ENCODE measurements at regions not wholly inside any gene's neighbourhood (a gene's known extent, or its start where the extent isn't known, plus 50 kb on each side); places are given as distances from the start of the nearest gene placed in this dataset.

DNA sequence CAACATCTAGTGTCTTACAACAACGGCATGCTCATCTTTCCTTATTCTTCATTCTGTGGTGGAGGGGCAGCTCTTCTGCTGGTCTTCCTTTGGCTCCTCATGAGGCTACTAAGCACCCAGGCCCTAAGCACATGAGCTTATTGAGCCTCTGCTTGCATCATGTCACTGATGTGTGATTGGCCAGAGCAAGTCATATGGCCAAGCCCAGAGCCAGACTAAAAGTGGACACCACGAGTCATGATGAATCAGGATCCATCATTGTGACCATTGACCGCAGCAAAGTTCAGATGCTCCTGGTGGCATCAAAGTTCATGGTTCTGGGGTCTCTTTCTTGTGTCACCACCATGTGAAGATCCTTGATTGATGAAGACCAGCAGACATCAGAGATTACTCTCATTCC lies 192.0 kb upstream of the FOXA2 start:
- H3K79me2 ChIP-seq (ENCODE audit: insufficient read depth) = no peaks in the 10 kb centered on the region
- no peak overlapping the region for H3K4me2 ChIP-seq (ENCODE audit: unreplicated experiment)
- no peaks in the 10 kb centered on the region for H3F3A ChIP-seq (ENCODE audit: insufficient read depth)
- H3K9ac ChIP-seq = no peak overlapping the region
- 73 to 79% methylated on average over 3 of the region's 3 CpGs for WGBS, 2 experiments (ENCODE audit: low coverage in 1 of 2, low lambda C conversion rate in 2 of 2, missing lambda C conversion rate in 2 of 2)
- no peak overlapping the region for H2AFZ ChIP-seq
- H3K9me3 ChIP-seq (ENCODE audit: low read depth) = no peaks in the 10 kb centered on the region
- peaks cover 11% of the 10 kb centered on the region; the same call in 1 of the 2 replicates for H3K27me3 ChIP-seq (replicated peaks; ENCODE audit: insufficient read depth)
- H3K36me3 ChIP-seq (ENCODE audit: low read depth) = no peaks in the 10 kb centered on the region
- no peak overlapping the region for H3K27ac ChIP-seq
- no peaks in the 10 kb centered on the region for H4K20me1 ChIP-seq (ENCODE audit: insufficient read depth)
- H3K4me3 ChIP-seq = no peak overlapping the region
- DNase-seq = peak; percentile 5
- no peak for TF ChIP-seq EZH2 (IDR thresholded peaks at IDR 0.05; ENCODE audit: insufficient read depth, poor library complexity, severe bottlenecking)
- TF ChIP-seq EZH2phosphoT487 (IDR thresholded peaks at IDR 0.05; ENCODE audit: insufficient read depth, low read depth) = no peak
- in situ Hi-C loops (cut with MboI) = no loop called here
- H3K4me1 ChIP-seq (ENCODE audit: insufficient read depth) = no peaks in the 10 kb centered on the region
- no peaks in the 10 kb centered on the region for H3K9me2 ChIP-seq (ENCODE audit: insufficient read depth)

DNA sequence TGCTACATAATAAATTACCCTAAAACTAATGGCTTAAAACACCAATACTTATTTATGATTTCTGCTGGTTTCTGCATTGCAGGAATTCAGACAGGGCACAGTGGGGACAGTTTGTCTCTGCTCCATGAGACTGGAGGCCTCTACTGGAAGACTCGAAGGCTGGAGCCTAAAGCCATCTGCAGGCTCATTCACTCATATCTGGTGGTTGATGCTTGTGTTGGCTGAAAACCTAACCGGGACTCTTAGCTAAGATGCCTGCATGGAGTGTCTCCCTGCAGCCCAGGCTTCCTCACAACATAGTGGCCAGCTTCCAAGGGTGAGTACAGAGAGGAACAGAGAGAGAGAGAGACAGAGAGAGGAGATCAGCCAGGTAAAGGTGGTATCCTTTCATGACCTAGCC lies 195.5 kb upstream of the FOXA2 start:
- Histone ChIP-seq H3K4me2 (ENCODE audit: unreplicated experiment) (no peak overlapping the region), H3K9me3 (ENCODE audit: low read depth) (no peaks in the 10 kb centered on the region), H3K27ac (no peak overlapping the region), H3K36me3 (ENCODE audit: low read depth) (no peaks in the 10 kb centered on the region), H3K79me2 (ENCODE audit: insufficient read depth) (no peaks in the 10 kb centered on the region), H3K9me2 (ENCODE audit: insufficient read depth) (no peaks in the 10 kb centered on the region), H3F3A (ENCODE audit: insufficient read depth) (no peaks in the 10 kb centered on the region), H3K4me1 (ENCODE audit: insufficient read depth) (no peaks in the 10 kb centered on the region), H2AFZ (no peak overlapping the region), H4K20me1 (ENCODE audit: insufficient read depth) (no peaks in the 10 kb centered on the region), H3K9ac (no peak overlapping the region), H3K4me3 (no peak overlapping the region), H3K27me3 (replicated peaks; ENCODE audit: insufficient read depth) (0 out of 2 replicates have a peak, but pooled peaks cover 9% of the 10 kb centered on the region)
- WGBS, 2 experiments (ENCODE audit: low coverage in 1 of 2, low lambda C conversion rate in 2 of 2, missing lambda C conversion rate in 2 of 2) = 34 to 46% methylated on average over 2 of the region's 2 CpGs
- in situ Hi-C loops (cut with MboI) = no loop called here
- DNase-seq = no peak
- no peak for TF ChIP-seq EZH2 (IDR thresholded peaks at IDR 0.05; ENCODE audit: insufficient read depth, poor library complexity, severe bottlenecking)
- TF ChIP-seq EZH2phosphoT487 (IDR thresholded peaks at IDR 0.05; ENCODE audit: insufficient read depth, low read depth) = no peak

DNA sequence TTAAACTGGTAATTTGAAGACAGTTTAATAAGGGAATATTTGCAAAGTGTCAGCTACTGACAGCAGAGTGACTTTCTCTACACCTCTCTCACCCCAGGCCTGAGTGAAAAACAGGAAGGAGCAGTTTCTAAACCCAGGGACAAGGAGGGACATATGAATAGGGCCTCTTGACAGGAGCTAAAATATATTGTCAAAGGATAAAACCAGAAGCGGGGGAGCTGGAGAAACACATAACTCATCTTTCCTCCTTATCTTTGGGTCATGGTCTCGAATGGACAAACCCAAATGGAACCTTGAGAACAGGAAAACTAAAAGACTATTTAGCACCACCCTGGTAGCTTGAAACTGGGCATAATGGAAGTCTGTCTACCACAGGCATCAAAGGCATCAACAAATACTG lies 197.5 kb upstream of the FOXA2 start:
- H3K9ac ChIP-seq = no peak overlapping the region
- no peaks in the 10 kb centered on the region for H3F3A ChIP-seq (ENCODE audit: insufficient read depth)
- no peaks in the 10 kb centered on the region for H3K36me3 ChIP-seq (ENCODE audit: low read depth)
- no peak for DNase-seq
- H3K27ac ChIP-seq = no peak overlapping the region
- TF ChIP-seq EZH2phosphoT487 (IDR thresholded peaks at IDR 0.05; ENCODE audit: insufficient read depth, low read depth) = no peak
- H3K79me2 ChIP-seq (ENCODE audit: insufficient read depth) = no peaks in the 10 kb centered on the region
- no peaks in the 10 kb centered on the region for H3K4me1 ChIP-seq (ENCODE audit: insufficient read depth)
- H4K20me1 ChIP-seq (ENCODE audit: insufficient read depth) = no peaks in the 10 kb centered on the region
- H3K4me2 ChIP-seq (ENCODE audit: unreplicated experiment) = no peak overlapping the region
- in situ Hi-C loops (cut with MboI) = no loop called here
- no peak overlapping the region for H3K4me3 ChIP-seq
- 62 to 77% methylated on average over 2 of the region's 2 CpGs for WGBS, 2 experiments (ENCODE audit: low coverage in 1 of 2, low lambda C conversion rate in 2 of 2, missing lambda C conversion rate in 2 of 2)
- H3K9me3 ChIP-seq (ENCODE audit: low read depth) = no peaks in the 10 kb centered on the region
- H3K27me3 ChIP-seq (replicated peaks; ENCODE audit: insufficient read depth) = 0 out of 2 replicates have a peak, but pooled peaks cover 11% of the 10 kb centered on the region
- no peak overlapping the region for H2AFZ ChIP-seq
- no peaks in the 10 kb centered on the region for H3K9me2 ChIP-seq (ENCODE audit: insufficient read depth)

DNA sequence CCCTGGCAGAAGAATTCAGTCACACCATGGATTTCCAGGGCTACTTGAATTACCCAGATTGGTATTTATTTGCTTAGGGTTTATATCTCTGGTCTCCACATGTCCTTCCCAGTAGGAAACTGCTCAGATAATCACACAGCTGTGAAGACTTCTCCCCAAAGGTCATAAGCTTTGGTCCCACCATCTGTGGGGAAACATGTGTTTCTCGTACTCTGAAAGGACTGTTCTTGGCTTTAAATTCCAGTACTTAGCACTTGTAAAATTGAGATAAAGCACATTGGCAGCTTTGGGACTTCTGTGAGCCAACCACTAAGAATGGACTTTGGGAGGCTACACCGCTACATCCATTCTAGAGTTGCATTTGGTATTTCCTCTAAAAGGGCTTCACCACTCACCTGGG lies 205.3 kb upstream of the FOXA2 start:
- Histone ChIP-seq H3F3A (ENCODE audit: insufficient read depth) (no peaks in the 10 kb centered on the region), H3K9me2 (ENCODE audit: insufficient read depth) (no peaks in the 10 kb centered on the region), H4K20me1 (ENCODE audit: insufficient read depth) (no peaks in the 10 kb centered on the region), H3K27me3 (replicated peaks; ENCODE audit: insufficient read depth) (peaks cover 21% of the 10 kb centered on the region; the same call in 1 of the 2 replicates), H2AFZ (no peak overlapping the region), H3K9me3 (ENCODE audit: low read depth) (peaks cover 3% of the 10 kb centered on the region), H3K4me2 (ENCODE audit: unreplicated experiment) (no peak overlapping the region), H3K36me3 (ENCODE audit: low read depth) (no peaks in the 10 kb centered on the region), H3K9ac (no peak overlapping the region), H3K27ac (no peak overlapping the region), H3K79me2 (ENCODE audit: insufficient read depth) (no peaks in the 10 kb centered on the region), H3K4me1 (ENCODE audit: insufficient read depth) (no peaks in the 10 kb centered on the region), H3K4me3 (no peak overlapping the region)
- no peak for DNase-seq
- in situ Hi-C loops (cut with MboI) = no loop called here
- TF ChIP-seq EZH2phosphoT487 (IDR thresholded peaks at IDR 0.05; ENCODE audit: insufficient read depth, low read depth) (no peak), EZH2 (IDR thresholded peaks at IDR 0.05; ENCODE audit: insufficient read depth, poor library complexity, severe bottlenecking) (no peak)
- WGBS, 2 experiments (ENCODE audit: low coverage in 1 of 2, low lambda C conversion rate in 2 of 2, missing lambda C conversion rate in 2 of 2) = 25 to 30% methylated on average over 2 of the region's 2 CpGs

GRCh38 chr20:22791396-22791795 lies 207.0 kb upstream of the FOXA2 start:
- Histone ChIP-seq H2AFZ (no peak overlapping the region), H3K36me3 (ENCODE audit: low read depth) (no peaks in the 10 kb centered on the region), H3K9me3 (ENCODE audit: low read depth) (peaks cover 3% of the 10 kb centered on the region), H3K4me1 (ENCODE audit: insufficient read depth) (peaks cover 12% of the 10 kb centered on the region), H3K27ac (no peak overlapping the region), H3K4me3 (no peak overlapping the region), H3K4me2 (ENCODE audit: unreplicated experiment) (no peak overlapping the region), H3K9me2 (ENCODE audit: insufficient read depth) (no peaks in the 10 kb centered on the region), H3K79me2 (ENCODE audit: insufficient read depth) (no peaks in the 10 kb centered on the region), H4K20me1 (ENCODE audit: insufficient read depth) (no peaks in the 10 kb centered on the region), H3F3A (ENCODE audit: insufficient read depth) (peaks cover 11% of the 10 kb centered on the region; the same call in 1 of the 2 replicates), H3K9ac (no peak overlapping the region), H3K27me3 (replicated peaks; ENCODE audit: insufficient read depth) (peaks cover 17% of the 10 kb centered on the region; the same call in 1 of the 2 replicates)
- no peak for TF ChIP-seq EZH2phosphoT487 (IDR thresholded peaks at IDR 0.05; ENCODE audit: insufficient read depth, low read depth)
- TF ChIP-seq EZH2 (IDR thresholded peaks at IDR 0.05; ENCODE audit: insufficient read depth, poor library complexity, severe bottlenecking) = no peak
- no peak for DNase-seq
- in situ Hi-C loops (cut with MboI) = no loop called here
- WGBS, 2 experiments (ENCODE audit: low coverage in 1 of 2, low lambda C conversion rate in 2 of 2, missing lambda C conversion rate in 2 of 2) = 77 to 79% methylated on average over 3 of the region's 3 CpGs
